ENCODE measurements at regions not wholly inside any gene's neighbourhood (a gene's known extent, or its start where the extent isn't known, plus 50 kb on each side); places are given as distances from the start of the nearest gene placed in this dataset.
"Not testable (repeated sequence)": the region's sequence is repeated elsewhere in the genome, so short reads cannot be mapped to it uniquely, and the experiment has no call there.

- peak; percentile 41 to 76 (median 66) for DNase-seq
Observed at GRCh38 chr16:79404571-79404970, 196.0 kb downstream of the MAF start.

- DNase-seq = no peak
Observed at GRCh38 chr16:79403534-79403933, 197.0 kb downstream of the MAF start.

- DNase-seq = no peak
Observed at GRCh38 chr16:79402920-79403319, 197.6 kb downstream of the MAF start.

- DNase-seq = no peak
Observed at GRCh38 chr16:79402356-79402755, 198.2 kb downstream of the MAF start.

- no peak for DNase-seq
Observed at GRCh38 chr16:79401782-79402181, 198.8 kb downstream of the MAF start.

- no peak for DNase-seq
Observed at GRCh38 chr16:79401157-79401556, 199.4 kb downstream of the MAF start.

- no peak for DNase-seq
Observed at GRCh38 chr16:79400462-79401149, 199.9 kb downstream of the MAF start.

- DNase-seq = peak in 3 of 4 experiments; percentile 40 to 62 (median 40)
Observed at GRCh38 chr16:79395591-79395990, 204.9 kb downstream of the MAF start.

- peak; percentile 24 to 63 (median 49) for DNase-seq
Observed at GRCh38 chr16:79394206-79394605, 206.3 kb downstream of the MAF start.

- DNase-seq = no peak
Observed at GRCh38 chr16:79393564-79393963, 207.0 kb downstream of the MAF start.

- DNase-seq = no peak
Observed at GRCh38 chr16:79393127-79393526, 207.4 kb downstream of the MAF start.

- DNase-seq = no peak
Observed at GRCh38 chr16:79392081-79392480, 208.5 kb downstream of the MAF start.

- DNase-seq = no peak
Observed at GRCh38 chr16:79391395-79391794, 209.1 kb downstream of the MAF start.

GRCh38 chr16:79390481-79391051 lies 210.0 kb downstream of the MAF start:
- DNase-seq = no peak

- no peak for DNase-seq
Observed at GRCh38 chr16:79388396-79388795, 212.1 kb downstream of the MAF start.

- no peak for DNase-seq
Observed at GRCh38 chr16:79386299-79386698, 214.2 kb downstream of the MAF start.

- DNase-seq = peak; percentile 28 to 59 (median 48)
Observed at GRCh38 chr16:79381603-79382042, 218.9 kb downstream of the MAF start.

GRCh38 chr16:79380995-79381602 lies 219.4 kb downstream of the MAF start:
- DNase-seq = peak in 3 of 4 experiments; percentile 18 to 39 (median 39)

- no peak for DNase-seq
Observed at GRCh38 chr16:79379095-79379494, 221.4 kb downstream of the MAF start.

- not testable (repeated sequence) for DNase-seq
Observed at GRCh38 chr16:79377082-79377481, 223.5 kb downstream of the MAF start.

GRCh38 chr16:79375351-79375750 lies 225.2 kb downstream of the MAF start:
- DNase-seq = no peak

- peak; percentile 45 to 76 (median 52) for DNase-seq
Observed at GRCh38 chr16:79372503-79373184, 227.9 kb downstream of the MAF start.

- no peak for DNase-seq
Observed at GRCh38 chr16:79370736-79371135, 229.8 kb downstream of the MAF start.
